ENCODE measurements at regions not wholly inside any gene's neighbourhood (a gene's known extent, or its start where the extent isn't known, plus 50 kb on each side); places are given as distances from the start of the nearest gene placed in this dataset.

GRCh38 chr10:6841761-6842160, 261.7 kb upstream of the PRKCQ start:
- WGBS (ENCODE audit: low lambda C conversion rate, missing lambda C conversion rate), result 94% methylated on average over 2 of the region's 2 CpGs
- Histone ChIP-seq H3K4me2 (no peak overlapping the region), H3K36me3 (replicated peaks; ENCODE audit: insufficient read depth, low read depth) (no peaks in the 10 kb centered on the region), H3K9me2 (replicated peaks; ENCODE audit: insufficient read depth) (no peaks in the 10 kb centered on the region), H3K27ac (no peak overlapping the region), H3K9me3 (ENCODE audit: low read depth) (no peaks in the 10 kb centered on the region), H2AFZ (no peak overlapping the region), H3K4me3 (no peak overlapping the region), H3K79me2 (no peaks in the 10 kb centered on the region), H4K20me1 (ENCODE audit: insufficient read depth, poor library complexity, severe bottlenecking) (no peaks in the 10 kb centered on the region), H3K4me1 (ENCODE audit: insufficient read depth) (no peaks in the 10 kb centered on the region), H3K27me3 (no peaks in the 10 kb centered on the region)
- TF ChIP-seq EZH2 (IDR thresholded peaks at IDR 0.05; ENCODE audit: borderline replicate concordance), result no peak
- no peak for TF ChIP-seq CTCF (IDR thresholded peaks at IDR 0.05; ENCODE audit: poor library complexity)
- no peak for TF ChIP-seq EZH2phosphoT487 (IDR thresholded peaks at IDR 0.05; ENCODE audit: low read depth, severe bottlenecking, unreplicated experiment)
- DNase-seq (ENCODE audit: low spot score), result no peak

GRCh38 chr10:6840766-6841165, 260.7 kb upstream of the PRKCQ start:
- Histone ChIP-seq H2AFZ (no peak overlapping the region), H3K79me2 (no peaks in the 10 kb centered on the region), H3K9me2 (replicated peaks; ENCODE audit: insufficient read depth) (no peaks in the 10 kb centered on the region), H3K27me3 (no peaks in the 10 kb centered on the region), H3K4me3 (no peak overlapping the region), H3K36me3 (replicated peaks; ENCODE audit: insufficient read depth, low read depth) (no peaks in the 10 kb centered on the region), H4K20me1 (ENCODE audit: insufficient read depth, poor library complexity, severe bottlenecking) (no peaks in the 10 kb centered on the region), H3K4me2 (no peak overlapping the region), H3K9me3 (ENCODE audit: low read depth) (no peaks in the 10 kb centered on the region), H3K27ac (no peak overlapping the region), H3K4me1 (ENCODE audit: insufficient read depth) (no peaks in the 10 kb centered on the region)
- no peak for DNase-seq (ENCODE audit: low spot score)
- 41% methylated on average over 2 of the region's 2 CpGs for WGBS (ENCODE audit: low lambda C conversion rate, missing lambda C conversion rate)
- TF ChIP-seq EZH2 (IDR thresholded peaks at IDR 0.05; ENCODE audit: borderline replicate concordance) (no peak), CTCF (IDR thresholded peaks at IDR 0.05; ENCODE audit: poor library complexity) (no peak), EZH2phosphoT487 (IDR thresholded peaks at IDR 0.05; ENCODE audit: low read depth, severe bottlenecking, unreplicated experiment) (no peak)

- no peak for TF ChIP-seq CTCF (IDR thresholded peaks at IDR 0.05; ENCODE audit: poor library complexity)
- TF ChIP-seq EZH2 (IDR thresholded peaks at IDR 0.05; ENCODE audit: borderline replicate concordance), result no peak
- TF ChIP-seq EZH2phosphoT487 (IDR thresholded peaks at IDR 0.05; ENCODE audit: low read depth, severe bottlenecking, unreplicated experiment), result no peak
- no peak for DNase-seq (ENCODE audit: low spot score)
- no peak overlapping the region for H2AFZ ChIP-seq
- H3K4me1 ChIP-seq (ENCODE audit: insufficient read depth), result no peaks in the 10 kb centered on the region
- WGBS (ENCODE audit: low lambda C conversion rate, missing lambda C conversion rate), result 88% methylated on average over 5 of the region's 5 CpGs
- no peaks in the 10 kb centered on the region for H3K27me3 ChIP-seq
- H3K9me2 ChIP-seq (replicated peaks; ENCODE audit: insufficient read depth), result no peaks in the 10 kb centered on the region
- no peaks in the 10 kb centered on the region for H3K9me3 ChIP-seq (ENCODE audit: low read depth)
- no peaks in the 10 kb centered on the region for H4K20me1 ChIP-seq (ENCODE audit: insufficient read depth, poor library complexity, severe bottlenecking)
- H3K36me3 ChIP-seq (replicated peaks; ENCODE audit: insufficient read depth, low read depth), result no peaks in the 10 kb centered on the region
- H3K4me3 ChIP-seq, result no peak overlapping the region
- no peaks in the 10 kb centered on the region for H3K79me2 ChIP-seq
- H3K4me2 ChIP-seq, result no peak overlapping the region
- H3K27ac ChIP-seq, result no peak overlapping the region
Observed at GRCh38 chr10:6840201-6840691, 260.2 kb upstream of the PRKCQ start.

- Histone ChIP-seq H3K36me3 (replicated peaks; ENCODE audit: insufficient read depth, low read depth) (no peaks in the 10 kb centered on the region), H2AFZ (no peak overlapping the region), H3K27ac (no peak overlapping the region), H3K9me2 (replicated peaks; ENCODE audit: insufficient read depth) (no peaks in the 10 kb centered on the region), H3K27me3 (no peaks in the 10 kb centered on the region), H3K4me2 (no peak overlapping the region), H4K20me1 (ENCODE audit: insufficient read depth, poor library complexity, severe bottlenecking) (no peaks in the 10 kb centered on the region), H3K79me2 (no peaks in the 10 kb centered on the region), H3K4me1 (ENCODE audit: insufficient read depth) (no peaks in the 10 kb centered on the region), H3K9me3 (ENCODE audit: low read depth) (no peaks in the 10 kb centered on the region), H3K4me3 (no peak overlapping the region)
- WGBS (ENCODE audit: low lambda C conversion rate, missing lambda C conversion rate), result 82% methylated on average over 3 of the region's 3 CpGs
- TF ChIP-seq EZH2phosphoT487 (IDR thresholded peaks at IDR 0.05; ENCODE audit: low read depth, severe bottlenecking, unreplicated experiment) (no peak), EZH2 (IDR thresholded peaks at IDR 0.05; ENCODE audit: borderline replicate concordance) (no peak), CTCF (IDR thresholded peaks at IDR 0.05; ENCODE audit: poor library complexity) (peak; percentile 20)
- DNase-seq (ENCODE audit: low spot score), result no peak
Observed at GRCh38 chr10:6838118-6838517, 258.0 kb upstream of the PRKCQ start.
